ENCODE measurements at regions not wholly inside any gene's neighbourhood (a gene's known extent, or its start where the extent isn't known, plus 50 kb on each side); places are given as distances from the start of the nearest gene placed in this dataset.

DNA sequence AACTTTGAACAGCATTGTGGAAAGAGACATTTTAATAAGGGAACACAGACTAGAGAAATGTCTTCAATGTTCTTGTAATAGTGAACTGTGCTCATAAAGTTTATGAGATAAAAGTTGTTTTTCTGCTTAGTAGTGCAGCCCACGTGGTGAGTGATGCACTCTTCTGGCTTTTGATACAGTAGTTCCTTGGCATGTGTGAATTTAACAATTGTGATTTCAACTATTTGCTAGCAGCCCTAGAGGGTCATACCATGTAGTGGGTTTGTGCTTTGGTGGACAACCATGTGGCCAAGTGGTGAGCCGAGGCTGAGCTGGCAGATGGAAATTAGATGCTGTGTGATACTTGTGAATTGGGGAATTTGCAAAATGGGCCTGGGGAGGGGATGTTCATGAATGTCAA lies 116.2 kb upstream of the SLC4A4 start:
- H3K4me3 ChIP-seq (replicated peaks in 1 of 3; ENCODE audit: insufficient read depth in 1 of 3, low read depth in 1 of 3, low read length in 3 of 3): no peak overlapping the region
- no peaks in the 10 kb centered on the region for H3K36me3 ChIP-seq (ENCODE audit: control insufficient read depth in 2 of 2, extremely low read depth in 1 of 2, insufficient read depth in 2 of 2, low read length in 2 of 2)
- FAIRE-seq (no peak), DNase-seq (ENCODE audit: low read depth, low spot score) (no peak)
- no peaks in the 10 kb centered on the region for H3K27me3 ChIP-seq (ENCODE audit: control insufficient read depth in 2 of 2, insufficient read depth in 2 of 2, low read length in 2 of 2)
- no peaks in the 10 kb centered on the region for H4K20me1 ChIP-seq (replicated peaks; ENCODE audit: control insufficient read depth, extremely low read depth, insufficient read depth, low read length)
- intact Hi-C loops (cut with micrococcal nuclease): no loop called here
- H3K27ac ChIP-seq (ENCODE audit: insufficient read depth, low read depth, low read length): no peak overlapping the region
- no peak overlapping the region for H3K9ac ChIP-seq (replicated peaks; ENCODE audit: extremely low read depth, insufficient read depth, low read length)
- no peaks in the 10 kb centered on the region for H3K9me3 ChIP-seq (replicated peaks; ENCODE audit: control insufficient read depth, insufficient read depth, low read length)
- TF ChIP-seq JUN (IDR thresholded peaks at IDR 0.05; ENCODE audit: borderline replicate concordance, insufficient read depth, insufficient read length, low read depth) (no peak), FOS (IDR thresholded peaks at IDR 0.05; ENCODE audit: borderline replicate concordance, insufficient read depth, low read length) (no peak), EZH2 (IDR thresholded peaks at IDR 0.05; ENCODE audit: borderline replicate concordance, low read depth, low read length, severe bottlenecking) (no peak), MYC (IDR thresholded peaks at IDR 0.05; ENCODE audit: low read depth, low read length) (no peak), MAX (IDR thresholded peaks at IDR 0.05; ENCODE audit: insufficient read depth, insufficient read length) (no peak), GATA2 (IDR thresholded peaks at IDR 0.05; ENCODE audit: insufficient read depth, insufficient read length, low read depth, low read length) (no peak), POLR2AphosphoS5 (IDR thresholded peaks at IDR 0.05; ENCODE audit: insufficient read depth, low read depth, low read length) (no peak), POLR2A (IDR thresholded peaks at IDR 0.05; ENCODE audit: low read depth, low read length) (no peak)
- TF ChIP-seq, protein P1, sequence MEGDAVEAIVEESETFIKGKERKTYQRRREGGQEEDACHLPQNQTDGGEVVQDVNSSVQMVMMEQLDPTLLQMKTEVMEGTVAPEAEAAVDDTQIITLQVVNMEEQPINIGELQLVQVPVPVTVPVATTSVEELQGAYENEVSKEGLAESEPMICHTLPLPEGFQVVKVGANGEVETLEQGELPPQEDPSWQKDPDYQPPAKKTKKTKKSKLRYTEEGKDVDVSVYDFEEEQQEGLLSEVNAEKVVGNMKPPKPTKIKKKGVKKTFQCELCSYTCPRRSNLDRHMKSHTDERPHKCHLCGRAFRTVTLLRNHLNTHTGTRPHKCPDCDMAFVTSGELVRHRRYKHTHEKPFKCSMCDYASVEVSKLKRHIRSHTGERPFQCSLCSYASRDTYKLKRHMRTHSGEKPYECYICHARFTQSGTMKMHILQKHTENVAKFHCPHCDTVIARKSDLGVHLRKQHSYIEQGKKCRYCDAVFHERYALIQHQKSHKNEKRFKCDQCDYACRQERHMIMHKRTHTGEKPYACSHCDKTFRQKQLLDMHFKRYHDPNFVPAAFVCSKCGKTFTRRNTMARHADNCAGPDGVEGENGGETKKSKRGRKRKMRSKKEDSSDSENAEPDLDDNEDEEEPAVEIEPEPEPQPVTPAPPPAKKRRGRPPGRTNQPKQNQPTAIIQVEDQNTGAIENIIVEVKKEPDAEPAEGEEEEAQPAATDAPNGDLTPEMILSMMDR (IDR thresholded peaks at IDR 0.05; ENCODE audit: extremely low read depth in 1 of 2, insufficient read depth in 1 of 2, low read depth in 1 of 2, low read length in 2 of 2): no peak
- no TSS peak for BruUV-seq (replicated peaks)
- no peak overlapping the region for H3K4me2 ChIP-seq (ENCODE audit: insufficient read depth, low read length)
- dilution Hi-C loops (cut with MboI; ENCODE audit: extremely low pct_ligation_motif_present, low sequenced_read_pairs): no loop called here
- H3K79me2 ChIP-seq (ENCODE audit: control insufficient read depth, insufficient read depth, low read length): no peaks in the 10 kb centered on the region
- ChIA-PET CTCF (no interaction called here), POLR2A (no interaction called here)
- no peaks in the 10 kb centered on the region for H3K9me1 ChIP-seq (replicated peaks; ENCODE audit: control insufficient read depth, extremely low read depth, insufficient read depth, low read length)
- no peak overlapping the region for H2AFZ ChIP-seq (ENCODE audit: low read depth, low read length)
- H3K4me1 ChIP-seq (ENCODE audit: control insufficient read depth, extremely low read depth, insufficient read depth, low read length): no peaks in the 10 kb centered on the region

Data from endothelial cell of umbilical vein (primary cell).